Endothelial cell of umbilical vein (primary cell): ENCODE measurements at regions not wholly inside any gene's neighbourhood (a gene's known extent, or its start where the extent isn't known, plus 50 kb on each side); places are given as distances from the start of the nearest gene placed in this dataset.

ENCODE experiments used
- BruUV-seq: library from RNA; stranded (reverse); fragments of 400-500 nt; replicated peaks from 2 replicates; lab custom pipeline; 2021; lab: Mats Ljungman, UMichigan
- CTCF ChIA-PET: fragments of 300-600, 350-600 bp; sonication (Branson Sonifier 250); formaldehyde crosslinking; loops from one replicate; lab custom pipeline; 2021; ENCODE audit warnings: antibody characterized with exemption, inconsistent platforms; lab: Charles Lee
- POLR2A ChIA-PET: fragments of 300-600, 350-600 bp; sonication (Branson Sonifier 250); formaldehyde crosslinking; loops from one replicate; lab custom pipeline; 2021; ENCODE audit warnings: antibody characterized with exemption, inconsistent platforms; lab: Charles Lee
- DNase-seq: peaks from one replicate; pipeline ENCODE4 v3.0.0-alpha.2; 2011; ENCODE audit warnings: low read depth, low spot score
- FAIRE-seq: peaks from 2 replicates; lab custom pipeline; 2011; peaks lifted over from hg19 to GRCh38; lab: Jason Lieb, UNC
- H2AFZ ChIP-seq: 2 replicates; pipeline ENCODE4 v1.6.0; 2012; ENCODE audit warnings: low read depth, low read length, control low read depth, inconsistent platforms
- H3K27ac ChIP-seq: 2 replicates; pipeline ENCODE4 v1.5.1; 2011; ENCODE audit warnings: low read depth, mild to moderate bottlenecking, control low read depth, low read length, moderate library complexity; ENCODE audit not compliant: insufficient read depth
- H3K27me3 ChIP-seq, 2 experiments: 2 replicates each; pipeline versions ENCODE4 v1.6.0 to v1.6.1; 2011; ENCODE audit warnings: low read length in 2 of 2, mixed read lengths in 1 of 2; ENCODE audit not compliant: control insufficient read depth in 2 of 2, insufficient read depth in 2 of 2
- H3K36me3 ChIP-seq, 2 experiments: 2 replicates in 1 of 2; 3 replicates in 1 of 2; pipeline ENCODE4 v1.5.1; 2011; ENCODE audit warnings: low read length in 2 of 2, mild to moderate bottlenecking in 1 of 2, moderate library complexity in 1 of 2; ENCODE audit not compliant: control insufficient read depth in 2 of 2, insufficient read depth in 2 of 2; ENCODE audit errors: extremely low read depth in 1 of 2
- H3K4me1 ChIP-seq: 3 replicates; pipeline ENCODE4 v1.5.1; 2011; ENCODE audit warnings: mild to moderate bottlenecking, low read length; ENCODE audit not compliant: control insufficient read depth, insufficient read depth; ENCODE audit errors: extremely low read depth
- H3K4me2 ChIP-seq: 2 replicates; pipeline ENCODE4 v1.6.1; 2011; ENCODE audit warnings: low read length, control low read depth, mixed read lengths; ENCODE audit not compliant: insufficient read depth
- H3K4me3 ChIP-seq, 3 experiments: fragments of 200-600 bp in 1 of 3; sonication (generic), shearing (Covaris generic) in 1 of 3; replicated peaks in 1 of 3; 2 replicates each; pipeline ENCODE4 v1.5.1; 2011 to 2016; ENCODE audit warnings: control low read depth in 3 of 3, low read length in 3 of 3, mild to moderate bottlenecking in 2 of 3, inconsistent platforms in 1 of 3, low read depth in 1 of 3, moderate library complexity in 1 of 3; ENCODE audit not compliant: insufficient read depth in 1 of 3
- H3K79me2 ChIP-seq: 2 replicates; pipeline ENCODE4 v1.6.0; 2012; ENCODE audit warnings: low read length, inconsistent platforms; ENCODE audit not compliant: control insufficient read depth, insufficient read depth
- H3K9ac ChIP-seq: replicated peaks from 2 replicates; pipeline ENCODE3; 2011; ENCODE audit warnings: low read length, control low read depth; ENCODE audit not compliant: insufficient read depth; ENCODE audit errors: extremely low read depth
- H3K9me1 ChIP-seq: replicated peaks from 3 replicates; pipeline ENCODE4 v1.6.0; 2011; ENCODE audit warnings: mild to moderate bottlenecking, low read length; ENCODE audit not compliant: control insufficient read depth, insufficient read depth; ENCODE audit errors: extremely low read depth
- H3K9me3 ChIP-seq: replicated peaks from 2 replicates; pipeline ENCODE4 v1.5.1; 2012; ENCODE audit warnings: low read length, inconsistent platforms; ENCODE audit not compliant: control insufficient read depth, insufficient read depth
- H4K20me1 ChIP-seq: replicated peaks from 2 replicates; pipeline ENCODE3; 2011; ENCODE audit warnings: mild to moderate bottlenecking, low read length; ENCODE audit not compliant: control insufficient read depth, insufficient read depth; ENCODE audit errors: extremely low read depth
- EZH2 ChIP-seq: IDR thresholded peaks from 2 replicates; pipeline ENCODE4 v1.6.1; 2012; ENCODE audit warnings: borderline replicate concordance, low read depth, mild to moderate bottlenecking, moderate library complexity, low read length, inconsistent platforms; ENCODE audit not compliant: severe bottlenecking
- FOS ChIP-seq: IDR thresholded peaks from 2 replicates; pipeline ENCODE4 v1.6.1; 2011; ENCODE audit warnings: mild to moderate bottlenecking, low read length, moderate library complexity, borderline replicate concordance; ENCODE audit not compliant: insufficient read depth
- GATA2 ChIP-seq: IDR thresholded peaks from 2 replicates; pipeline ENCODE4 v1.7.0; 2011; ENCODE audit warnings: low read depth, mild to moderate bottlenecking, moderate library complexity, mixed read lengths, low read length; ENCODE audit not compliant: insufficient read length, insufficient read depth
- JUN ChIP-seq: IDR thresholded peaks from 2 replicates; pipeline ENCODE4 v1.6.1; 2011; ENCODE audit warnings: borderline replicate concordance, low read depth; ENCODE audit not compliant: insufficient read length, insufficient read depth
- MYC ChIP-seq: IDR thresholded peaks from one replicate; pipeline ENCODE4 v1.6.1; 2011; ENCODE audit warnings: mild to moderate bottlenecking, low read depth, low read length
- POLR2A ChIP-seq: IDR thresholded peaks from 2 replicates; pipeline ENCODE4 v1.6.1; 2012; ENCODE audit warnings: low read depth, mild to moderate bottlenecking, control low read depth, low read length
- POLR2AphosphoS5 ChIP-seq: IDR thresholded peaks from 2 replicates; pipeline ENCODE4 v1.6.1; 2012; ENCODE audit warnings: low read depth, mild to moderate bottlenecking, control low read depth, low read length, moderate library complexity; ENCODE audit not compliant: insufficient read depth
- dilution Hi-C: fragments of 300-500 bp; cut with MboI; formaldehyde crosslinking; loops from one replicate; pipeline ENCODE4 v1.15.0; 2019; ENCODE audit warnings: low sequenced_read_pairs; ENCODE audit not compliant: extremely low pct_ligation_motif_present
- intact Hi-C: fragments of 100-400 bp; cut with micrococcal nuclease; formaldehyde crosslinking; loops from one replicate; pipeline ENCODE4 v1.10.0; 2022
- TF ChIP-seq, protein P1 (sequence below), 2 donors: IDR thresholded peaks; 1 replicate in 1 of 2; 2 replicates in 1 of 2; pipeline ENCODE4 v1.5.1; 2011; ENCODE audit warnings: low read length in 2 of 2, mild to moderate bottlenecking in 2 of 2, moderate library complexity in 2 of 2, control low read depth in 1 of 2, inconsistent platforms in 1 of 2, low read depth in 1 of 2; ENCODE audit not compliant: insufficient read depth in 1 of 2; ENCODE audit errors: extremely low read depth in 1 of 2
- TF ChIP-seq, protein P2 (sequence below): IDR thresholded peaks from 2 replicates; pipeline ENCODE4 v1.6.1; 2011; ENCODE audit not compliant: insufficient read depth, insufficient read length

DNA sequence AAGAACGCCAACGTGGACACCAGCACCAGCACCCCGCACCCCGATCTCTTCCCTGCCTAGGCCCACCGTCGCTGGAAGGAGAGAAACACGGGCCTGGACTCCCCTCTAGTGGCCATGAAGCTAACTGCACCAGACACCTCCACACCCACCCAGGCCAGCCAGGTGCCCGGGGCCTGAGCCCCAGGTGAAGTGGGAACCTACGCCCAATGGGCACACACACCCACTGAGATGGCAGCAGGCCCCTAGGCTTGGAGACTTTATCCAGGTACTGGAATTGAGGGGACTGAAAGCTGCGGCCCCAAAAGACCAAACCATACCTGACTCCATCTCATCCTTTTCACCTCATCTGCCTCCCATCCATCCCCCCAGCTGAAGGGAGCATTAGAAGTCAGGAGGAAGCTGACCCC, 81.0 kb downstream of the BUD13 start:
- no peak for TF ChIP-seq GATA2
- TF ChIP-seq, protein P1, sequence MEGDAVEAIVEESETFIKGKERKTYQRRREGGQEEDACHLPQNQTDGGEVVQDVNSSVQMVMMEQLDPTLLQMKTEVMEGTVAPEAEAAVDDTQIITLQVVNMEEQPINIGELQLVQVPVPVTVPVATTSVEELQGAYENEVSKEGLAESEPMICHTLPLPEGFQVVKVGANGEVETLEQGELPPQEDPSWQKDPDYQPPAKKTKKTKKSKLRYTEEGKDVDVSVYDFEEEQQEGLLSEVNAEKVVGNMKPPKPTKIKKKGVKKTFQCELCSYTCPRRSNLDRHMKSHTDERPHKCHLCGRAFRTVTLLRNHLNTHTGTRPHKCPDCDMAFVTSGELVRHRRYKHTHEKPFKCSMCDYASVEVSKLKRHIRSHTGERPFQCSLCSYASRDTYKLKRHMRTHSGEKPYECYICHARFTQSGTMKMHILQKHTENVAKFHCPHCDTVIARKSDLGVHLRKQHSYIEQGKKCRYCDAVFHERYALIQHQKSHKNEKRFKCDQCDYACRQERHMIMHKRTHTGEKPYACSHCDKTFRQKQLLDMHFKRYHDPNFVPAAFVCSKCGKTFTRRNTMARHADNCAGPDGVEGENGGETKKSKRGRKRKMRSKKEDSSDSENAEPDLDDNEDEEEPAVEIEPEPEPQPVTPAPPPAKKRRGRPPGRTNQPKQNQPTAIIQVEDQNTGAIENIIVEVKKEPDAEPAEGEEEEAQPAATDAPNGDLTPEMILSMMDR (IDR thresholded peaks at IDR 0.05; ENCODE audit: extremely low read depth in 1 of 2, insufficient read depth in 1 of 2, low read depth in 1 of 2, low read length in 2 of 2), result peak; percentile 75 to 91
- H3K27ac ChIP-seq, result no peak overlapping the region
- no peaks in the 10 kb centered on the region for H3K4me1 ChIP-seq
- no peaks in the 10 kb centered on the region for H3K79me2 ChIP-seq
- DNase-seq (peak; percentile 24), FAIRE-seq (peak; percentile 21)
- H3K4me3 ChIP-seq, result no peak overlapping the region
- dilution Hi-C loops (no loop called here), intact Hi-C loops (loop anchor here (1.0 to 5.0 kb wide), 7 partner anchors 177 to 1357 kb away; no protein-coding TSS in a partner anchor)
- no peak overlapping the region for H3K4me2 ChIP-seq
- no peaks in the 10 kb centered on the region for H3K9me1 ChIP-seq
- BruUV-seq, result no TSS peak
- H3K27me3 ChIP-seq, result no peaks in the 10 kb centered on the region
- no peaks in the 10 kb centered on the region for H3K36me3 ChIP-seq
- POLR2A ChIA-PET, result no interaction called here
- CTCF ChIA-PET, result interaction anchor here (0.5 to 4.1 kb wide), 30 partner anchors 9 to 1953 kb away, joined by 3 to 112 read pairs (median 4); no protein-coding TSS in a partner anchor
- H4K20me1 ChIP-seq, result no peaks in the 10 kb centered on the region
- H3K9ac ChIP-seq, result no peak overlapping the region
- no peaks in the 10 kb centered on the region for H3K9me3 ChIP-seq
- H2AFZ ChIP-seq, result no peak overlapping the region

DNA sequence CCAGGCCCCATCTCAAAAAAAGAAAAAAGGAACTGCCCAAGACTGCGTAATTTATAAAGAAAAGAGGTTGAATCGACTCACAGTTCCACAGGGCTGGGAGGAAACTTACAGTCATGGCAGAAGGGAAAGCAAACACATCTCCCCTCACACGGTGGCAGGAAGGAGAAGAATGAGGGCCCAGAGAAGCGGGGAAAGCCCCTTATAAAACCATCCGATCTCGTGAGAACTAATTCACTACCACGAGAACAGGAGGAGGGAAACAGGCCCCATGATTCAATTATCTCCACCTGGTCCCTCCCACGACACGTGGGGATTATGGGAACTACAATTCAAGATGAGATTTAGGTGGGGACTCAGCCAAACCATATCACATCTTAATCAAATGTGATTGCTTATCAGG, 82.2 kb downstream of the BUD13 start:
- Histone ChIP-seq H4K20me1 (no peaks in the 10 kb centered on the region), H3K79me2 (no peaks in the 10 kb centered on the region), H3K4me3 (no peak overlapping the region), H3K9ac (no peak overlapping the region), H3K4me2 (no peak overlapping the region), H3K27ac (no peak overlapping the region), H3K9me3 (no peaks in the 10 kb centered on the region), H3K36me3 (no peaks in the 10 kb centered on the region), H3K27me3 (peaks cover 0 to under 1% of the 10 kb centered on the region in 2 experiments), H3K4me1 (no peaks in the 10 kb centered on the region), H2AFZ (no peak overlapping the region), H3K9me1 (no peaks in the 10 kb centered on the region)
- CTCF ChIA-PET, result interaction anchor here (0.7 to 4.1 kb wide), 9 partner anchors 8 to 1952 kb away, joined by 3 to 112 read pairs (median 9); no protein-coding TSS in a partner anchor
- POLR2A ChIA-PET, result no interaction called here
- no peak for DNase-seq
- no peak for FAIRE-seq
- dilution Hi-C loops (no loop called here), intact Hi-C loops (loop anchor here (1.0 to 5.0 kb wide), 7 partner anchors 176 to 1356 kb away; no protein-coding TSS in a partner anchor)
- TF ChIP-seq EZH2, result no peak
- no peak for TF ChIP-seq POLR2AphosphoS5
- no peak for TF ChIP-seq JUN
- no peak for TF ChIP-seq MYC
- TF ChIP-seq FOS, result no peak
- TF ChIP-seq POLR2A, result no peak
- TF ChIP-seq, protein P2, sequence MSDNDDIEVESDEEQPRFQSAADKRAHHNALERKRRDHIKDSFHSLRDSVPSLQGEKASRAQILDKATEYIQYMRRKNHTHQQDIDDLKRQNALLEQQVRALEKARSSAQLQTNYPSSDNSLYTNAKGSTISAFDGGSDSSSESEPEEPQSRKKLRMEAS, result no peak
- TF ChIP-seq, protein P1 (IDR thresholded peaks at IDR 0.05; ENCODE audit: extremely low read depth in 1 of 2, insufficient read depth in 1 of 2, low read depth in 1 of 2, low read length in 2 of 2), result no peak
- TF ChIP-seq GATA2, result no peak
- no TSS peak for BruUV-seq
